ENCODE measurements at regions not wholly inside any gene's neighbourhood (a gene's known extent, or its start where the extent isn't known, plus 50 kb on each side); places are given as distances from the start of the nearest gene placed in this dataset.

GRCh38 chr21:32200029-32200428 lies 78.8 kb downstream of the MIS18A start:
- no peaks in the 10 kb centered on the region for H3K27me3 ChIP-seq (replicated peaks; ENCODE audit: insufficient read depth, low read depth, low read length, poor library complexity)
- no peaks in the 10 kb centered on the region for H3K4me1 ChIP-seq (ENCODE audit: insufficient read depth, low read length, poor library complexity, severe bottlenecking)
- H3K27ac ChIP-seq (ENCODE audit: low read depth, low read length, poor library complexity, severe bottlenecking): no peak overlapping the region
- H3K36me3 ChIP-seq (ENCODE audit: insufficient read depth, low read length, poor library complexity, severe bottlenecking): no peaks in the 10 kb centered on the region
- no TSS peak for BruUV-seq (replicated peaks)
- DNase-seq (ENCODE audit: low spot score): no peak
- ChIA-PET POLR2A (ENCODE audit: low non-redundant PET) (interaction anchor here (0.7 kb wide), 1 partner anchor 858 kb away, joined by 7 read pairs; no protein-coding TSS in a partner anchor), CTCF (no interaction called here)
- intact Hi-C loops (cut with micrococcal nuclease; ENCODE audit: unreplicated experiment): no loop called here
- no peak overlapping the region for H3K4me3 ChIP-seq (ENCODE audit: low read depth, low read length, poor library complexity, severe bottlenecking)
- TF ChIP-seq EZH2 (IDR thresholded peaks at IDR 0.05; ENCODE audit: borderline replicate concordance, low read depth, low read length, poor library complexity, severe bottlenecking): no peak
- no peak for TF ChIP-seq CTCF (conservative IDR thresholded peaks at IDR 0.05; ENCODE audit: low read depth, low read length)
- no peaks in the 10 kb centered on the region for H3K9me3 ChIP-seq (ENCODE audit: low read depth, low read length, poor library complexity, severe bottlenecking)

- no peak for DNase-seq (ENCODE audit: low spot score)
- no peaks in the 10 kb centered on the region for H3K4me1 ChIP-seq (ENCODE audit: insufficient read depth, low read length, poor library complexity, severe bottlenecking)
- ChIA-PET POLR2A (ENCODE audit: low non-redundant PET) (no interaction called here), CTCF (no interaction called here)
- H3K27ac ChIP-seq (ENCODE audit: low read depth, low read length, poor library complexity, severe bottlenecking): no peak overlapping the region
- H3K4me3 ChIP-seq (ENCODE audit: low read depth, low read length, poor library complexity, severe bottlenecking): no peak overlapping the region
- no TSS peak for BruUV-seq (replicated peaks)
- TF ChIP-seq CTCF (conservative IDR thresholded peaks at IDR 0.05; ENCODE audit: low read depth, low read length): no peak
- TF ChIP-seq EZH2 (IDR thresholded peaks at IDR 0.05; ENCODE audit: borderline replicate concordance, low read depth, low read length, poor library complexity, severe bottlenecking): no peak
- H3K9me3 ChIP-seq (ENCODE audit: low read depth, low read length, poor library complexity, severe bottlenecking): no peaks in the 10 kb centered on the region
- H3K27me3 ChIP-seq (replicated peaks; ENCODE audit: insufficient read depth, low read depth, low read length, poor library complexity): no peaks in the 10 kb centered on the region
- intact Hi-C loops (cut with micrococcal nuclease; ENCODE audit: unreplicated experiment): no loop called here
- no peaks in the 10 kb centered on the region for H3K36me3 ChIP-seq (ENCODE audit: insufficient read depth, low read length, poor library complexity, severe bottlenecking)
These were observed 80.5 kb downstream of the MIS18A start for GRCh38 chr21:32198384-32198783.

GRCh38 chr21:32197896-32198295 lies 81.0 kb downstream of the MIS18A start:
- no peak overlapping the region for H3K27ac ChIP-seq (ENCODE audit: low read depth, low read length, poor library complexity, severe bottlenecking)
- TF ChIP-seq EZH2 (IDR thresholded peaks at IDR 0.05; ENCODE audit: borderline replicate concordance, low read depth, low read length, poor library complexity, severe bottlenecking): no peak
- no peak for TF ChIP-seq CTCF (conservative IDR thresholded peaks at IDR 0.05; ENCODE audit: low read depth, low read length)
- POLR2A ChIA-PET (ENCODE audit: low non-redundant PET): no interaction called here
- intact Hi-C loops (cut with micrococcal nuclease; ENCODE audit: unreplicated experiment): no loop called here
- no peaks in the 10 kb centered on the region for H3K27me3 ChIP-seq (replicated peaks; ENCODE audit: insufficient read depth, low read depth, low read length, poor library complexity)
- no peaks in the 10 kb centered on the region for H3K36me3 ChIP-seq (ENCODE audit: insufficient read depth, low read length, poor library complexity, severe bottlenecking)
- BruUV-seq (replicated peaks): no TSS peak
- H3K4me1 ChIP-seq (ENCODE audit: insufficient read depth, low read length, poor library complexity, severe bottlenecking): no peaks in the 10 kb centered on the region
- no peaks in the 10 kb centered on the region for H3K9me3 ChIP-seq (ENCODE audit: low read depth, low read length, poor library complexity, severe bottlenecking)
- no peak for DNase-seq (ENCODE audit: low spot score)
- H3K4me3 ChIP-seq (ENCODE audit: low read depth, low read length, poor library complexity, severe bottlenecking): no peak overlapping the region
- CTCF ChIA-PET: no interaction called here

Data from A673 (cell line).